Glutamatergic neuron (in vitro differentiated cells): ENCODE measurements at regions not wholly inside any gene's neighbourhood (a gene's known extent, or its start where the extent isn't known, plus 50 kb on each side); places are given as distances from the start of the nearest gene placed in this dataset.
A peak's percentile ranks its signal among the peaks of the same experiment; 100 is the strongest.

Experiments
- DNase-seq: peaks from one replicate; pipeline ENCODE4 v3.0.0; 2022
- H3K27ac Mint-ChIP-seq: one replicate; pipeline ENCODE4 v1.8.0; 2020; ENCODE audit warnings: mild to moderate bottlenecking, mixed read lengths, inconsistent platforms; ENCODE audit not compliant: unreplicated experiment
- H3K27me3 Mint-ChIP-seq: one replicate; pipeline ENCODE4 v1.8.0; 2020; ENCODE audit warnings: mild to moderate bottlenecking, moderate library complexity, mixed read lengths, inconsistent platforms; ENCODE audit not compliant: unreplicated experiment
- H3K36me3 Mint-ChIP-seq: one replicate; pipeline ENCODE4 v1.8.0; 2020; ENCODE audit warnings: mild to moderate bottlenecking, mixed read lengths, inconsistent platforms; ENCODE audit not compliant: unreplicated experiment
- H3K4me1 Mint-ChIP-seq: one replicate; pipeline ENCODE4 v1.8.0; 2020; ENCODE audit warnings: mild to moderate bottlenecking, low read depth, mixed read lengths, inconsistent platforms; ENCODE audit not compliant: unreplicated experiment
- H3K4me3 Mint-ChIP-seq: one replicate; pipeline ENCODE4 v1.8.0; 2020; ENCODE audit warnings: mild to moderate bottlenecking, mixed read lengths, inconsistent platforms; ENCODE audit not compliant: unreplicated experiment
- H3K9me3 Mint-ChIP-seq: one replicate; pipeline ENCODE4 v1.8.0; 2020; ENCODE audit warnings: mild to moderate bottlenecking, moderate library complexity, mixed read lengths, inconsistent platforms; ENCODE audit not compliant: unreplicated experiment
- TF ChIP-seq, protein P1 (sequence below): fragments of 200-600 bp; sonication (generic); IDR thresholded peaks from one replicate; pipeline ENCODE4 v1.5.0; 2021; ENCODE audit not compliant: partially characterized antibody, unreplicated experiment

DNA sequence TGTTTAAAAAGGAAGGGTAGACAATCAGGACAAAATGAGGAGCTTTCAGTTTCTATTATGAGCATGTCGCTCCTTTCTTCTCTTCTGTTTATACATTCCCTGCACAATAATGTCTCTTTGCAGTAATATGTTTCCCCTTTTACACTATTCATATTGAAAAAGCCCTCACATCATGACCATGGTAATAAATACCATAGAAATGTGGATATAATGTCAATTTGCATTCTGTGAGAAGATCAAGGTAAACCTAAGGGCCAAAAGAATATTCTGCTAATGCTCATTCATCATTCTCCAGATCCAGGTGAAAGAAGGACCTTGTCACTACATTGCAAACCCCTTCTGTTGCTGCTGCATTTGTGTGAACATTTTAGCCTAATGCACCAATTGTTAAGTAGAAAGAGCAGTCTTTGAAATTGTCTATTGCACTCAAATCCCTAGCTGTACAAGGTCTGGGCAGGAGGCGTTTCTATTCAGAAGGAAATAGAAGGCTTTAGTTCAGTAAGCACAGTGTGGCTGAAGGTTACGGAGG, 117.6 kb upstream of the SOX21 start:
- no peak overlapping the region for H3K4me3 Mint-ChIP-seq
- H3K4me1 Mint-ChIP-seq, result peaks cover 7% of the 10 kb centered on the region

DNA sequence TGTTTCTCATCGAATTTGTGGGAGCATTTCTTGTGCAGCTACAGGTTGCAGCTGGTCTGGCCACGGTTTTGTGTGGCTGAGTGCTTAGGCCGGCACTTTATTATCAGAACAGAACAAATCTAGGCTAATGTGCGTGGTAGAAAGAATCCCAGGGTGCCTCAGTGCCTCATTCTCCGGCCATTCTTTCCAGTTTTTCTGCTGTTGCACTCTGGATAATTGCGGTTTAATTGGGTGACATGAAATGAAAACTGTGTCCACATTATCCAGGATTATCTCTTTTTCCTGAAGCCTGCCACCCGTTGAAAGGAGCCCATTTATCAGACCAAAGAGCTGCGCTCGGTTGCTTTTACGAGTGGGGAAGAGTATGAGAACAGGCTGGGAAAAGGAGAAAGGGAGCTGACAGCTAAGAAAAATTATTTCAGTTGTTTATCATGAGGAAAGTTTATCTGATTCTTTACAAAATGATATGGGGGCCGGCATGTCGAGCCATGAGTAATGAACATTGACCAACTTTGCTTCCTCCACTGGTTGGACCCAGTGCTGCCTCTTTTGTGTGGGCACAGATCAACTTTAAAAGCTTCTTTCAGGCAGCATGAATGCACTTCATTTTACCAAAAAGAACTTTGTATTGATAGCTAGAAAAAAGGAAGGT, 117.0 kb upstream of the SOX21 start:
- no peak overlapping the region for H3K4me3 Mint-ChIP-seq
- peaks cover 1% of the 10 kb centered on the region for H3K9me3 Mint-ChIP-seq
- peaks cover 2% of the 10 kb centered on the region for H3K27me3 Mint-ChIP-seq
- H3K27ac Mint-ChIP-seq, result no peak overlapping the region
- H3K36me3 Mint-ChIP-seq, result no peaks in the 10 kb centered on the region
- H3K4me1 Mint-ChIP-seq, result peaks cover 7% of the 10 kb centered on the region
- TF ChIP-seq, protein P1, sequence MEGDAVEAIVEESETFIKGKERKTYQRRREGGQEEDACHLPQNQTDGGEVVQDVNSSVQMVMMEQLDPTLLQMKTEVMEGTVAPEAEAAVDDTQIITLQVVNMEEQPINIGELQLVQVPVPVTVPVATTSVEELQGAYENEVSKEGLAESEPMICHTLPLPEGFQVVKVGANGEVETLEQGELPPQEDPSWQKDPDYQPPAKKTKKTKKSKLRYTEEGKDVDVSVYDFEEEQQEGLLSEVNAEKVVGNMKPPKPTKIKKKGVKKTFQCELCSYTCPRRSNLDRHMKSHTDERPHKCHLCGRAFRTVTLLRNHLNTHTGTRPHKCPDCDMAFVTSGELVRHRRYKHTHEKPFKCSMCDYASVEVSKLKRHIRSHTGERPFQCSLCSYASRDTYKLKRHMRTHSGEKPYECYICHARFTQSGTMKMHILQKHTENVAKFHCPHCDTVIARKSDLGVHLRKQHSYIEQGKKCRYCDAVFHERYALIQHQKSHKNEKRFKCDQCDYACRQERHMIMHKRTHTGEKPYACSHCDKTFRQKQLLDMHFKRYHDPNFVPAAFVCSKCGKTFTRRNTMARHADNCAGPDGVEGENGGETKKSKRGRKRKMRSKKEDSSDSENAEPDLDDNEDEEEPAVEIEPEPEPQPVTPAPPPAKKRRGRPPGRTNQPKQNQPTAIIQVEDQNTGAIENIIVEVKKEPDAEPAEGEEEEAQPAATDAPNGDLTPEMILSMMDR, result no peak
- no peak for DNase-seq

More for the DNA sequence above, 117.6 kb upstream of the SOX21 start:
- H3K36me3 Mint-ChIP-seq, result no peaks in the 10 kb centered on the region
- TF ChIP-seq, protein P1, result no peak
- no peak for DNase-seq
- peaks cover 1% of the 10 kb centered on the region for H3K9me3 Mint-ChIP-seq
- H3K27me3 Mint-ChIP-seq, result peaks cover 2% of the 10 kb centered on the region
- H3K27ac Mint-ChIP-seq, result no peak overlapping the region

DNA sequence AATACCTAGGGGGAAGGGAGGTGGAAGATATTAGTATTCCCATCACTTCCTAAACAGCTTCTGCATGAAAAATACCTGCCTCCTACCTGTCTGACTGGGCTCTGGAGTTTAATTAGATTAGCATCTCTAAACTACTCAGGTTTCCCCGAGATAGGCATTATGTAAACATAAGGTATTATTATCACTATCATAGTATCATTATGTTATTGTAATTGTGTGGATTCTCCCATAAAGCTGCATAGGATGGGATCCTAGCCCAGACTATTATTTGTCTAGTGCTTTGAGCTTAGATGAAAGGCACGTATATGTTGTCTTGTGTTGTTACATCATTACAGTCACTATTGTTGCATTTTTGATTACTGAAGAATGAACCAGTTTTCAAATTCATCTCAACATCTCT, 115.2 kb upstream of the SOX21 start:
- no peak for DNase-seq
- TF ChIP-seq, protein P1, result no peak
- H3K4me1 Mint-ChIP-seq, result peaks cover 7% of the 10 kb centered on the region
- no peak overlapping the region for H3K27ac Mint-ChIP-seq
- no peaks in the 10 kb centered on the region for H3K36me3 Mint-ChIP-seq
- H3K4me3 Mint-ChIP-seq, result no peak overlapping the region
- peaks cover 1% of the 10 kb centered on the region for H3K9me3 Mint-ChIP-seq
- peaks cover 2% of the 10 kb centered on the region for H3K27me3 Mint-ChIP-seq

GRCh38 chr13:94825507-94825906, 113.2 kb upstream of the SOX21 start:
- TF ChIP-seq, protein P1, result no peak
- Mint-ChIP-seq H3K4me1 (peaks cover 9% of the 10 kb centered on the region), H3K4me3 (no peak overlapping the region), H3K36me3 (no peaks in the 10 kb centered on the region), H3K9me3 (peaks cover 1% of the 10 kb centered on the region), H3K27me3 (peaks cover 2% of the 10 kb centered on the region), H3K27ac (no peak overlapping the region)
- peak; percentile 45 for DNase-seq

DNA sequence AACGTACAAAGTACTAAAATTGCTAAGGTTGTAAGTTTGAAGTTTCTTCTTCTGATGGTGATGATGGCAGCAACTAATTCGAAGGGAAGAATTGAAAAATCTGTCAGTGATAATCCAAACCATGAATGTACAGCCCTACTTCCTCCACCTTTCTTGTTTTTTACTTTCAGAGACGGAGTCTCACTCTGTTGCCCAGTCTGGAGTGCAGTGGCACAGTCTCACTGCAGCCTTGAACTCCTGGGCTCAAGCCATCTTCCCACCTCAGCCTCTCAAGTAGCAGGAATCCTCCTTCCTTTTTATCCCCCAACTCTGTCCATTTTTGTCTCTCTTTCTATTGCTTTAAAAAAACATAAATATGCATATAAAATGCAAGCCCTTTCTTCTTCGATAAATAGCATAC, 112.3 kb upstream of the SOX21 start:
- Mint-ChIP-seq H3K27me3 (peaks cover 2% of the 10 kb centered on the region), H3K9me3 (peaks cover 1% of the 10 kb centered on the region), H3K27ac (no peak overlapping the region), H3K4me3 (no peak overlapping the region), H3K4me1 (peaks cover 9% of the 10 kb centered on the region), H3K36me3 (no peaks in the 10 kb centered on the region)
- DNase-seq, result no peak
- TF ChIP-seq, protein P1, result no peak
